ENCODE measurements at regions not wholly inside any gene's neighbourhood (a gene's known extent, or its start where the extent isn't known, plus 50 kb on each side); places are given as distances from the start of the nearest gene placed in this dataset.

- DNase-seq (ENCODE audit: low spot score): no peak
Measured at GRCh38 chr1:11373895-11374747, 101.1 kb downstream of the UBIAD1 start.

GRCh38 chr1:11374748-11375110, 101.7 kb downstream of the UBIAD1 start:
- no peak for DNase-seq (ENCODE audit: low spot score)

GRCh38 chr1:11377001-11377583, 101.9 kb upstream of the DISP3 start:
- no peak for DNase-seq (ENCODE audit: low spot score)

GRCh38 chr1:11377954-11378353, 101.0 kb upstream of the DISP3 start:
- no peak for DNase-seq (ENCODE audit: low spot score)

- no peak for DNase-seq (ENCODE audit: low spot score)
Measured at GRCh38 chr1:11379851-11380250, 99.1 kb upstream of the DISP3 start.

- DNase-seq (ENCODE audit: low spot score): no peak
Measured at GRCh38 chr1:11380500-11380899, 98.5 kb upstream of the DISP3 start.

GRCh38 chr1:11383553-11384169, 95.3 kb upstream of the DISP3 start:
- DNase-seq (ENCODE audit: low spot score): peak; percentile 2

- DNase-seq (ENCODE audit: low spot score): no peak
Measured at GRCh38 chr1:11384170-11384554, 94.8 kb upstream of the DISP3 start.

GRCh38 chr1:11387829-11388228, 91.1 kb upstream of the DISP3 start:
- no peak for DNase-seq (ENCODE audit: low spot score)

GRCh38 chr1:11388617-11389016, 90.3 kb upstream of the DISP3 start:
- DNase-seq (ENCODE audit: low spot score): no peak

GRCh38 chr1:11391327-11391726, 87.6 kb upstream of the DISP3 start:
- DNase-seq (ENCODE audit: low spot score): no peak

GRCh38 chr1:11391886-11392285, 87.1 kb upstream of the DISP3 start:
- no peak for DNase-seq (ENCODE audit: low spot score)

GRCh38 chr1:11394592-11395245, 84.2 kb upstream of the DISP3 start:
- no peak for DNase-seq (ENCODE audit: low spot score)

GRCh38 chr1:11395616-11396015, 83.3 kb upstream of the DISP3 start:
- DNase-seq (ENCODE audit: low spot score): no peak

GRCh38 chr1:11397151-11397901, 81.6 kb upstream of the DISP3 start:
- DNase-seq (ENCODE audit: low spot score): no peak

GRCh38 chr1:11399250-11399649, 79.7 kb upstream of the DISP3 start:
- DNase-seq (ENCODE audit: low spot score): no peak

GRCh38 chr1:11400155-11400554, 78.8 kb upstream of the DISP3 start:
- DNase-seq (ENCODE audit: low spot score): no peak

- no peak for DNase-seq (ENCODE audit: low spot score)
Measured at GRCh38 chr1:11400567-11400966, 78.4 kb upstream of the DISP3 start.

- DNase-seq (ENCODE audit: low spot score): no peak
Measured at GRCh38 chr1:11406845-11407244, 72.1 kb upstream of the DISP3 start.

- DNase-seq (ENCODE audit: low spot score): no peak
Measured at GRCh38 chr1:11407301-11407994, 71.5 kb upstream of the DISP3 start.

- DNase-seq (ENCODE audit: low spot score): no peak
Measured at GRCh38 chr1:11412141-11412540, 66.8 kb upstream of the DISP3 start.
